Right atrium auricular region (tissue), 2 donors: ENCODE measurements at regions not wholly inside any gene's neighbourhood (a gene's known extent, or its start where the extent isn't known, plus 50 kb on each side); places are given as distances from the start of the nearest gene placed in this dataset.
A peak's percentile ranks its signal among the peaks of the same experiment; 100 is the strongest.

Source experiments
- DNase-seq: peaks from one replicate; pipeline ENCODE4 v3.0.0-alpha.2; 2019; ENCODE audit warnings: low spot score
- H3K27ac ChIP-seq, 2 donors: fragments of 200-600 bp; sonication (generic); 1 replicate in 1 of 2; 2 replicates in 1 of 2; pipeline ENCODE4 v1.5.1; 2016 to 2019
- H3K27me3 ChIP-seq, 2 donors: fragments of 200-600 bp; sonication (generic); one replicate each; pipeline versions ENCODE4 v1.5.1 to v1.6.0; 2017 to 2019
- H3K36me3 ChIP-seq: fragments of 200-600 bp; sonication (generic); one replicate; pipeline ENCODE4 v1.5.1; 2016
- H3K4me1 ChIP-seq, 2 donors: fragments of 200-600 bp; sonication (generic); one replicate each; pipeline versions ENCODE4 v1.5.1 to v1.6.0; 2017 to 2019
- H3K4me3 ChIP-seq, 2 donors: fragments of 200-600 bp; sonication (generic); 1 replicate in 1 of 2; 2 replicates in 1 of 2; pipeline ENCODE4 v1.5.1; 2017 to 2019; ENCODE audit warnings: mild to moderate bottlenecking in 1 of 2, moderate library complexity in 1 of 2
- H3K9me3 ChIP-seq, 2 donors: fragments of 200-600 bp; sonication (generic); one replicate each; pipeline ENCODE4 v1.5.1; 2019
- CTCF ChIP-seq, 2 donors: fragments of 200-600 bp; sonication (generic); IDR thresholded peaks; one replicate each; pipeline ENCODE4 v1.5.1; 2019; ENCODE audit warnings: antibody characterized with exemption in 2 of 2

GRCh38 chr2:41836948-41837347, 210.9 kb upstream of the PKDCC start:
- peaks cover 0 to 9% of the 10 kb centered on the region in 2 donors for H3K4me1 ChIP-seq
- H3K36me3 ChIP-seq = no peaks in the 10 kb centered on the region
- no peak overlapping the region for H3K4me3 ChIP-seq
- no peaks in the 10 kb centered on the region for H3K9me3 ChIP-seq
- no peaks in the 10 kb centered on the region for H3K27me3 ChIP-seq
- DNase-seq = no peak
- no peak overlapping the region for H3K27ac ChIP-seq
- no peak for TF ChIP-seq CTCF (IDR thresholded peaks at IDR 0.05)

DNA sequence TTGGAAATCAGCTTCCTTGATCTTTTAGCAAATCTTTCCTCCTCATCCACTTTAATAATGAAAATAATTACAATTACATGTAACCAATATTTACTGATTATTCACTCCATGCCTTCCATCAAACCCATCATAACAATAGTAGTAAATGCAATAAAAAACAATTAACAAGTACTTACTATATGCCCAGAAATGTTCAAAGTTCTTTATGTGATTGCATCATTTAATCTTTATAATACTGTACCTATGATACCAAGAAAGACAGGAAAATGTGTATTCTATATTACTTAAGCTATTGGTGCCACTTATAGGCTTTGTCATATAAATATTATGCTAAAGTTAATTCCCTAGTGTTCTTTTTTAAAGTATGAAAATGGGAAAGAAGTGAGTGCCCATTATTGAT, 210.2 kb upstream of the PKDCC start:
- H3K36me3 ChIP-seq = no peaks in the 10 kb centered on the region
- TF ChIP-seq CTCF (IDR thresholded peaks at IDR 0.05) = no peak
- DNase-seq = no peak

GRCh38 chr2:41840702-41841551, 206.9 kb upstream of the PKDCC start:
- H3K9me3 ChIP-seq = no peaks in the 10 kb centered on the region
- H3K36me3 ChIP-seq = no peaks in the 10 kb centered on the region
- peak overlapping the region; percentile 54 to 62 for H3K4me3 ChIP-seq
- peak overlapping the region; percentile 52 to 77 for H3K27ac ChIP-seq
- DNase-seq = peak; percentile 96
- no peaks in the 10 kb centered on the region for H3K27me3 ChIP-seq
- peak; percentile 95 to 96 for TF ChIP-seq CTCF (IDR thresholded peaks at IDR 0.05)
- H3K4me1 ChIP-seq = peaks cover 0 to 9% of the 10 kb centered on the region in 2 donors

More for the DNA sequence above, 210.2 kb upstream of the PKDCC start:
- Histone ChIP-seq H3K4me1 (peaks cover 0 to 9% of the 10 kb centered on the region in 2 donors), H3K4me3 (no peak overlapping the region), H3K27ac (no peak overlapping the region), H3K27me3 (no peaks in the 10 kb centered on the region), H3K9me3 (no peaks in the 10 kb centered on the region)

DNA sequence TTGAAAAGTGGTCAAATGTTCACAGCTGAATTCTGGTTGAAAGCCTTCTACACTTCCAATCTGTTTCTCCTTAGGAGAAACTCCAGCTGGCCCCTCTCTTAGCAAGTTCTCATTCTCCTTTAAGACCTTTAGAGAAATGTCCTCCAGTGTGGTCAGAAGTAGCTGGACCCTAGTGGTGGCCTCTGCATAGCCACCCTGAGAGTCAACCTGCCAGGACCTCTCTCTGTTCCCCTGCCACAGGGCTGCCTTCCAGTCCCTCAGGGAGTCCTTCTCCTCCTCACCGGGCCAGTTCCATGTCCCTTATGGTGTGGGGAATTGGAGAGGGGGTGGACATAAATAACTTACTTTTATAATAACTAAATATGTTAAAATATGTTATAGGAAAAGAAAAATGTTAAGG, 200.9 kb upstream of the PKDCC start:
- H3K4me3 ChIP-seq = no peak overlapping the region
- no peaks in the 10 kb centered on the region for H3K36me3 ChIP-seq
- no peak for TF ChIP-seq CTCF (IDR thresholded peaks at IDR 0.05)
- no peaks in the 10 kb centered on the region for H3K27me3 ChIP-seq
- no peak overlapping the region for H3K27ac ChIP-seq
- no peaks in the 10 kb centered on the region for H3K9me3 ChIP-seq
- H3K4me1 ChIP-seq = no peaks in the 10 kb centered on the region
- DNase-seq = no peak

- H3K27me3 ChIP-seq = no peaks in the 10 kb centered on the region
- H3K36me3 ChIP-seq = no peaks in the 10 kb centered on the region
- H3K27ac ChIP-seq = no peak overlapping the region
- TF ChIP-seq CTCF (IDR thresholded peaks at IDR 0.05) = no peak
- H3K4me3 ChIP-seq = no peak overlapping the region
- no peaks in the 10 kb centered on the region for H3K9me3 ChIP-seq
- no peak for DNase-seq
- H3K4me1 ChIP-seq = no peaks in the 10 kb centered on the region
These were observed 199.9 kb upstream of the PKDCC start for GRCh38 chr2:41847744-41848441.
